ENCODE measurements at regions not wholly inside any gene's neighbourhood (a gene's known extent, or its start where the extent isn't known, plus 50 kb on each side); places are given as distances from the start of the nearest gene placed in this dataset.

DNA sequence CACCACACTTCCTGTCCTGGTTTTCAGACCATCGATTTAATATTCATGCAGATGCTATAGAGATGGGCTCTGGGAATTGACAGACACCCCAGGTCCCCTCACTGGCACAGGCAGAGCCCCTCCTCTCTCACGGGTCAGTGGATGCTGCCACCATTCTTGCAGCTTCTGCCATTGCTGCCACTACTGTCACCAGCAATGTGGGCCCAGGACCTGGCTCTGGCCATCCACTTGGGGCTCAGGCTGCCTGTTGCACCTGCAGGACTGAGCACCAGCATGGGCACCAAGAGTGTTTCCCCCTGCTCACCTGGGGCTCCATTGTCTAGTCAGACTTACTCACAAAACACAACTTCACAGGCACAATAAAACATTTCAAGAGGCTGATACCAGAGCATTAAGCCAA lies 479.0 kb upstream of the ZNF608 start:
- Histone ChIP-seq H3K27ac (ENCODE audit: low read depth, low read length) (no peak overlapping the region), H3K9me3 (ENCODE audit: control insufficient read depth in 2 of 3, low read length in 3 of 3) (no peaks in the 10 kb centered on the region), H3K27me3 (ENCODE audit: control insufficient read depth in 2 of 2, insufficient read depth in 2 of 2, low read length in 2 of 2) (no peaks in the 10 kb centered on the region), H3K36me3 (ENCODE audit: control insufficient read depth in 2 of 3, insufficient read depth in 3 of 3, low read length in 3 of 3) (no peaks in the 10 kb centered on the region), H3K4me3 (ENCODE audit: low read length) (no peak overlapping the region), H3K4me1 (ENCODE audit: control insufficient read depth in 2 of 2, insufficient read depth in 2 of 2, low read length in 2 of 2) (no peaks in the 10 kb centered on the region)
- DNase-seq = no peak
- ATAC-seq = no peak
- H3K27me3 Mint-ChIP-seq = no peaks in the 10 kb centered on the region
- peaks cover 0 to 5% (median 0%) of the 10 kb centered on the region in 11 donors for H3K9me3 Mint-ChIP-seq
- CTCF ChIA-PET = no interaction called here
- H3K4me1 Mint-ChIP-seq = no peaks in the 10 kb centered on the region
- H3K4me3 Mint-ChIP-seq = no peak overlapping the region
- POLR2A ChIA-PET = no interaction called here
- H3K36me3 Mint-ChIP-seq = no peaks in the 10 kb centered on the region
- H3K27ac Mint-ChIP-seq = no peak overlapping the region
- intact Hi-C loops (cut with micrococcal nuclease) = no loop called here

DNA sequence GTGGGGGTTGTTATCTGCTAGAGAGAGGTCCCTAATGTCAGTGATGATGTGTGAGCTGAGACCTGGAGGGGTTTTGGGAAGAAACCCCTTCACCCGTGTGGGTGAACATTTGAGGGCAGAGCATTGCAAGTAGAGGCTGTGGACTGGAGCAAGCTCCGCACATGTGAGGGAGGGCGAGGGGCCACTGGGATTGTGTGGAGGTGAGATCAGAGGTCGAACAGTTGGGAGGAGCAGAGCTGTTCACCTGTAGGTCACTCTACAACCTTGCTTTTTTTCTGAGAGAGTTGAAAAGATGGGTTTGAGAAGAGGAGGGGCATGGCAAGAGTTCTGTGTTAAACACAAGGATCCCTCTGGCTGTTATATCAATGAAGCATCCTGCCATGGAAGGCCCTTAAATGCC lies 480.4 kb upstream of the ZNF608 start:
- CTCF ChIA-PET = no interaction called here
- intact Hi-C loops (cut with micrococcal nuclease) = no loop called here

DNA sequence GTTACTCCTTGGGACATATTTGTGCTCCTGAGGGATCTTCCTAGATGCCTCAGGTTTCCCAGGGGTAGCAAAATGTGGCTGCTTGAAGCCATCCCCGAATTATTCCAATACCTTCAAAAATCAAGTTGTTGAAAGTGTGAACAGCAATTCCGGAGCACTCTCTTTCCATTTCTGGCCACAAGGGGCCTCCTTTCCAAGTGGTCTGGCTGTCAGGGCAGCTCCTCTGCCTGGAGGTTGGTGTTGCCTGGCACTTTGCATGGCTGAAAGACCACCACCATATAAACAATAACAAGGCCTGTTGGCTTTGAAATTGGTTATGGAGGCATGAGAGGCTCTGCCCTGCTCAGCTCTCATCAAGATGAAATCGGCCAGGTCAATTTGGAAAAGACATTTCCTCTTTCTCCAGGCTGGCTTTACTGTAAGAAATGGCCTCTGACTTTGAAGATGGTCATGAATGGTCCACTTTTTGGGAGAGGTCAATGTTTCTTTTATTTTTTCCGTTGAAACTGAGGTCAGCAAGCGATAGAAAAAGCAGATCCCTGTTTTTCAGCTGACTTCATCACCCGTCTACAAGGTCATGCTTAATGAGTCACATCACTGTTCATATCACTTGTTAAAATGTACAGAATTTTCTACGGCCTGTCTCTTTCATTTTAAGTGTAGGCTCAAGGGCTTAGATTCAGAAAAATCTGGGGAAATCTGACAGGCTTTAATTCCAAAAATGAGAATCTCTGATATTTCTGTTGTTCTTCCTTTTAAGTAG lies 481.1 kb upstream of the ZNF608 start:
- no peak for DNase-seq
- Histone ChIP-seq H3K4me3 (ENCODE audit: low read length) (no peak overlapping the region), H3K4me1 (ENCODE audit: control insufficient read depth in 2 of 2, insufficient read depth in 2 of 2, low read length in 2 of 2) (no peaks in the 10 kb centered on the region), H3K36me3 (ENCODE audit: control insufficient read depth in 2 of 3, insufficient read depth in 3 of 3, low read length in 3 of 3) (no peaks in the 10 kb centered on the region), H3K9me3 (ENCODE audit: control insufficient read depth in 2 of 3, low read length in 3 of 3) (no peaks in the 10 kb centered on the region), H3K27ac (ENCODE audit: low read depth, low read length) (no peak overlapping the region), H3K27me3 (ENCODE audit: control insufficient read depth in 2 of 2, insufficient read depth in 2 of 2, low read length in 2 of 2) (no peaks in the 10 kb centered on the region)
- Mint-ChIP-seq H3K4me1 (no peaks in the 10 kb centered on the region), H3K27me3 (no peaks in the 10 kb centered on the region), H3K36me3 (no peaks in the 10 kb centered on the region), H3K27ac (no peak overlapping the region), H3K9me3 (peaks cover 0 to 7% (median 0%) of the 10 kb centered on the region in 11 donors), H3K4me3 (no peak overlapping the region)
- no peak for ATAC-seq
- POLR2A ChIA-PET = no interaction called here
- intact Hi-C loops (cut with micrococcal nuclease) = no loop called here
- CTCF ChIA-PET = no interaction called here

More for the DNA sequence above, 480.4 kb upstream of the ZNF608 start:
- H3K9me3 ChIP-seq (ENCODE audit: control insufficient read depth in 2 of 3, low read length in 3 of 3) = no peaks in the 10 kb centered on the region
- ATAC-seq (no peak), DNase-seq (no peak)
- H3K4me3 Mint-ChIP-seq = no peak overlapping the region
- no peaks in the 10 kb centered on the region for H3K4me1 Mint-ChIP-seq
- POLR2A ChIA-PET = no interaction called here
- H3K27me3 ChIP-seq (ENCODE audit: control insufficient read depth in 2 of 2, insufficient read depth in 2 of 2, low read length in 2 of 2) = no peaks in the 10 kb centered on the region
- no peaks in the 10 kb centered on the region for H3K4me1 ChIP-seq (ENCODE audit: control insufficient read depth in 2 of 2, insufficient read depth in 2 of 2, low read length in 2 of 2)
- H3K27ac ChIP-seq (ENCODE audit: low read depth, low read length) = no peak overlapping the region
- H3K27me3 Mint-ChIP-seq = no peaks in the 10 kb centered on the region
- no peaks in the 10 kb centered on the region for H3K36me3 Mint-ChIP-seq
- H3K4me3 ChIP-seq (ENCODE audit: low read length) = no peak overlapping the region
- no peaks in the 10 kb centered on the region for H3K36me3 ChIP-seq (ENCODE audit: control insufficient read depth in 2 of 3, insufficient read depth in 3 of 3, low read length in 3 of 3)
- H3K9me3 Mint-ChIP-seq = peaks cover 0 to 5% (median 0%) of the 10 kb centered on the region in 11 donors
- no peak overlapping the region for H3K27ac Mint-ChIP-seq

DNA sequence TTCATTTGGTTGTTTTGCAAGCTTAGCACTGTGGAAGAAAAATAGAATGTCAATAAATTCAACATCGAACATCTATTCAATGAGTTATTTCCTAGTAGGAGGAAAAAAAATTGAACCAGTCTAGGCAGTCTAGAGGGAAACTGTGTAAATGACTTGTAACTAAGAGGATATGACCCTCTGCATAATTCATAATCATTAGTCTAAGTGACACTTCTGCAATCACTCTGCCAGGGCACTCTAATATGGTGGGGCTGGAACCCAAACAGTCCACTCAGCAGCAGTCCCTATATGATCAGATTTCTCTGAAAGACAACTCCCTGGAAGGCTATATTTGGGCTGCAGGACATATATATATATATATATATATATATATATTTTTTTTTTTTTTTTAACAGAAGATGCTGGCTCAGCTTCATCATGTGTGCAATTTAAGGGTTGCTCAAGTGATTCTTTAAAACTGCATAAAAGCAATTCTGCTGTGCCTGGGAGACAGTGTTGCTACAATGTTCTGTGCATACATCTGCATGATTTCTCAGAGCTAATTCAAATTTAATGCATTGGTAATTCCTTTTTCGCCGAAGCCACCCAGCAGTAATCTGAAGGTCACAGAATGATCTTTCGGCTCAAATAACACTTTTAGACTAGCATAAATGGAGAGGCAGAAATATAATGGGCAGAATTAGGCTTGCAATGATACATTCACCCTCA lies 482.1 kb upstream of the ZNF608 start:
- H3K9me3 Mint-ChIP-seq = peaks cover 0 to 7% (median 0%) of the 10 kb centered on the region in 11 donors
- ChIA-PET CTCF (no interaction called here), POLR2A (no interaction called here)
- H3K4me1 ChIP-seq (ENCODE audit: control insufficient read depth in 2 of 2, insufficient read depth in 2 of 2, low read length in 2 of 2) = no peaks in the 10 kb centered on the region
- H3K36me3 Mint-ChIP-seq = no peaks in the 10 kb centered on the region
- H3K27me3 Mint-ChIP-seq = no peaks in the 10 kb centered on the region
- no peaks in the 10 kb centered on the region for H3K4me1 Mint-ChIP-seq
- DNase-seq (no peak), ATAC-seq (no peak)
- no peak overlapping the region for H3K4me3 Mint-ChIP-seq
- H3K4me3 ChIP-seq (ENCODE audit: low read length) = no peak overlapping the region
- intact Hi-C loops (cut with micrococcal nuclease) = no loop called here
- H3K27ac ChIP-seq (ENCODE audit: low read depth, low read length) = no peak overlapping the region
- no peaks in the 10 kb centered on the region for H3K27me3 ChIP-seq (ENCODE audit: control insufficient read depth in 2 of 2, insufficient read depth in 2 of 2, low read length in 2 of 2)
- no peaks in the 10 kb centered on the region for H3K36me3 ChIP-seq (ENCODE audit: control insufficient read depth in 2 of 3, insufficient read depth in 3 of 3, low read length in 3 of 3)
- no peak overlapping the region for H3K27ac Mint-ChIP-seq
- no peaks in the 10 kb centered on the region for H3K9me3 ChIP-seq (ENCODE audit: control insufficient read depth in 2 of 3, low read length in 3 of 3)

- no peak overlapping the region for H3K27ac Mint-ChIP-seq
- ChIA-PET POLR2A (no interaction called here), CTCF (no interaction called here)
- Histone ChIP-seq H3K36me3 (ENCODE audit: control insufficient read depth in 2 of 3, insufficient read depth in 3 of 3, low read length in 3 of 3) (no peaks in the 10 kb centered on the region), H3K27ac (ENCODE audit: low read depth, low read length) (no peak overlapping the region), H3K4me1 (ENCODE audit: control insufficient read depth in 2 of 2, insufficient read depth in 2 of 2, low read length in 2 of 2) (no peaks in the 10 kb centered on the region), H3K27me3 (ENCODE audit: control insufficient read depth in 2 of 2, insufficient read depth in 2 of 2, low read length in 2 of 2) (no peaks in the 10 kb centered on the region), H3K4me3 (ENCODE audit: low read length) (no peak overlapping the region), H3K9me3 (ENCODE audit: control insufficient read depth in 2 of 3, low read length in 3 of 3) (no peaks in the 10 kb centered on the region)
- DNase-seq = no peak
- no peak overlapping the region for H3K4me3 Mint-ChIP-seq
- intact Hi-C loops (cut with micrococcal nuclease) = no loop called here
- no peaks in the 10 kb centered on the region for H3K4me1 Mint-ChIP-seq
- H3K27me3 Mint-ChIP-seq = no peaks in the 10 kb centered on the region
- no peak for ATAC-seq
- peaks cover 0 to 7% (median 0%) of the 10 kb centered on the region in 11 donors for H3K9me3 Mint-ChIP-seq
- H3K36me3 Mint-ChIP-seq = no peaks in the 10 kb centered on the region
These were observed 483.1 kb upstream of the ZNF608 start for GRCh38 chr5:125229556-125229955.

- H3K4me1 Mint-ChIP-seq = no peaks in the 10 kb centered on the region
- H3K27me3 ChIP-seq (ENCODE audit: control insufficient read depth in 2 of 2, insufficient read depth in 2 of 2, low read length in 2 of 2) = no peaks in the 10 kb centered on the region
- no peak overlapping the region for H3K4me3 ChIP-seq (ENCODE audit: low read length)
- no peaks in the 10 kb centered on the region for H3K27me3 Mint-ChIP-seq
- H3K36me3 Mint-ChIP-seq = no peaks in the 10 kb centered on the region
- H3K4me1 ChIP-seq (ENCODE audit: control insufficient read depth in 2 of 2, insufficient read depth in 2 of 2, low read length in 2 of 2) = no peaks in the 10 kb centered on the region
- peaks cover 0 to 10% (median 0%) of the 10 kb centered on the region in 11 donors for H3K9me3 Mint-ChIP-seq
- DNase-seq (no peak), ATAC-seq (no peak)
- no peak overlapping the region for H3K27ac ChIP-seq (ENCODE audit: low read depth, low read length)
- H3K36me3 ChIP-seq (ENCODE audit: control insufficient read depth in 2 of 3, insufficient read depth in 3 of 3, low read length in 3 of 3) = no peaks in the 10 kb centered on the region
- intact Hi-C loops (cut with micrococcal nuclease) = no loop called here
- H3K27ac Mint-ChIP-seq = no peak overlapping the region
- no peak overlapping the region for H3K4me3 Mint-ChIP-seq
- no peaks in the 10 kb centered on the region for H3K9me3 ChIP-seq (ENCODE audit: control insufficient read depth in 2 of 3, low read length in 3 of 3)
- ChIA-PET POLR2A (no interaction called here), CTCF (interaction anchor here (0.7 kb wide), 1 partner anchor 1243 kb away, joined by 3 read pairs; no protein-coding TSS in a partner anchor)
These were observed 486.4 kb upstream of the ZNF608 start for GRCh38 chr5:125232779-125233230.

- H3K27me3 ChIP-seq (ENCODE audit: control insufficient read depth in 2 of 2, insufficient read depth in 2 of 2, low read length in 2 of 2) = no peaks in the 10 kb centered on the region
- no peak overlapping the region for H3K4me3 ChIP-seq (ENCODE audit: low read length)
- Mint-ChIP-seq H3K4me1 (no peaks in the 10 kb centered on the region), H3K9me3 (peaks cover 0 to 12% (median 0%) of the 10 kb centered on the region in 11 donors), H3K27ac (no peak overlapping the region), H3K36me3 (no peaks in the 10 kb centered on the region), H3K4me3 (no peak overlapping the region), H3K27me3 (no peaks in the 10 kb centered on the region)
- DNase-seq (no peak), ATAC-seq (no peak)
- no peaks in the 10 kb centered on the region for H3K9me3 ChIP-seq (ENCODE audit: control insufficient read depth in 2 of 3, low read length in 3 of 3)
- no peaks in the 10 kb centered on the region for H3K4me1 ChIP-seq (ENCODE audit: control insufficient read depth in 2 of 2, insufficient read depth in 2 of 2, low read length in 2 of 2)
- H3K36me3 ChIP-seq (ENCODE audit: control insufficient read depth in 2 of 3, insufficient read depth in 3 of 3, low read length in 3 of 3) = no peaks in the 10 kb centered on the region
- ChIA-PET POLR2A (no interaction called here), CTCF (no interaction called here)
- H3K27ac ChIP-seq (ENCODE audit: low read depth, low read length) = no peak overlapping the region
- intact Hi-C loops (cut with micrococcal nuclease) = no loop called here
These were observed 487.5 kb upstream of the ZNF608 start for GRCh38 chr5:125233944-125234343.

All from naive thymus-derived CD4-positive, alpha-beta T cell (primary cell).